Vagina (tissue), 2 donors: ENCODE measurements at regions not wholly inside any gene's neighbourhood (a gene's known extent, or its start where the extent isn't known, plus 50 kb on each side); places are given as distances from the start of the nearest gene placed in this dataset.

Experiments used
- CTCF ChIP-seq, 3 experiments: fragments of 450-650 bp in 2 of 3; fragments of 200-600 bp in 1 of 3; sonication (generic) in 1 of 3; IDR thresholded peaks; one replicate each; pipeline ENCODE4 v1.5.1; 2017 to 2019; ENCODE audit warnings: antibody characterized with exemption in 3 of 3, mild to moderate bottlenecking in 2 of 3, moderate library complexity in 2 of 3
- POLR2A ChIP-seq, 2 donors: fragments of 450-650 bp; IDR thresholded peaks; one replicate each; pipeline ENCODE4 v1.6.1; 2017; ENCODE audit warnings: antibody characterized with exemption in 2 of 2, mild to moderate bottlenecking in 2 of 2, moderate library complexity in 2 of 2
- POLR2AphosphoS5 ChIP-seq, 2 donors: sonication (generic); formaldehyde crosslinking; IDR thresholded peaks; one replicate each; pipeline ENCODE4 v1.9.0; 2017; ENCODE audit warnings: antibody characterized with exemption in 2 of 2, mild to moderate bottlenecking in 2 of 2, low read depth in 1 of 2; ENCODE audit not compliant: insufficient read depth in 1 of 2

GRCh38 chr1:79859212-79859948, 852.9 kb upstream of the ADGRL4 start:
- TF ChIP-seq CTCF (IDR thresholded peaks at IDR 0.05) (no peak), POLR2A (IDR thresholded peaks at IDR 0.05) (no peak), POLR2AphosphoS5 (IDR thresholded peaks at IDR 0.05; ENCODE audit: insufficient read depth in 1 of 2, low read depth in 1 of 2) (no peak)
